GM10248 (cell line): ENCODE measurements at regions not wholly inside any gene's neighbourhood (a gene's known extent, or its start where the extent isn't known, plus 50 kb on each side); places are given as distances from the start of the nearest gene placed in this dataset.

Experiments used
- CTCF ChIA-PET: fragments of 300-600 bp; sonication (Branson Sonifier 250); formaldehyde crosslinking; extraction: SDS; loops from one replicate; lab custom pipeline; 2021; ENCODE audit warnings: antibody characterized with exemption; lab: Yijun Ruan, JAX
- POLR2A ChIA-PET: fragments of 350-650 bp; sonication (Branson Sonifier 250); formaldehyde crosslinking; extraction: SDS; loops from one replicate; lab custom pipeline; 2020; ENCODE audit warnings: antibody characterized with exemption; lab: Yijun Ruan, JAX
- DNase-seq: peaks from one replicate; pipeline ENCODE4 v3.0.0; 2012; ENCODE audit errors: extremely low spot score
- TF ChIP-seq, protein P1 (sequence below): IDR thresholded peaks from 2 replicates; pipeline ENCODE4 v1.5.1; 2012; ENCODE audit warnings: mild to moderate bottlenecking, low read depth; ENCODE audit errors: extremely low read depth, missing control alignments, control extremely low read depth

DNA sequence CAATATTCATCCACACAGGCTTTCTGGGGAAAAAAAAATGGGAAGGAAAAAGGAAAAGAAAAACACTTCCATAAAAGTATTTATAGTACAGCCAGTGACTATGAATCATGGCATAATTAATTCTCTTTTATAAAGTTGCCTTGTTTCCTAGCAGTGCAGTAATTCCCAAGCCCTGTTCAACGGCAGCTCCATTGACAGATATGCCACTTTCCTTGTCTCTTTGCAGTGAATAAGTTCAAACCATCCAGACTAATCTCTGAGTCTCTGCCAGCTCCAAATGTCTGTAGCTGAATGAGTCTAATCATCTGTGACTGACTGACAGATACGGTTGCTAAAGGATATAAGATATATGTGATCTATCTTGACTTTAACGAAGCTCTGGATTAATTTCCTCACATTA lies 52.9 kb upstream of the KCNJ16 start:
- DNase-seq = no peak
- ChIA-PET CTCF (interaction anchor here (1.7 kb wide), 1 partner anchor 8 kb away, joined by 5 read pairs; no protein-coding TSS in a partner anchor), POLR2A (no interaction called here)
- TF ChIP-seq, protein P1, sequence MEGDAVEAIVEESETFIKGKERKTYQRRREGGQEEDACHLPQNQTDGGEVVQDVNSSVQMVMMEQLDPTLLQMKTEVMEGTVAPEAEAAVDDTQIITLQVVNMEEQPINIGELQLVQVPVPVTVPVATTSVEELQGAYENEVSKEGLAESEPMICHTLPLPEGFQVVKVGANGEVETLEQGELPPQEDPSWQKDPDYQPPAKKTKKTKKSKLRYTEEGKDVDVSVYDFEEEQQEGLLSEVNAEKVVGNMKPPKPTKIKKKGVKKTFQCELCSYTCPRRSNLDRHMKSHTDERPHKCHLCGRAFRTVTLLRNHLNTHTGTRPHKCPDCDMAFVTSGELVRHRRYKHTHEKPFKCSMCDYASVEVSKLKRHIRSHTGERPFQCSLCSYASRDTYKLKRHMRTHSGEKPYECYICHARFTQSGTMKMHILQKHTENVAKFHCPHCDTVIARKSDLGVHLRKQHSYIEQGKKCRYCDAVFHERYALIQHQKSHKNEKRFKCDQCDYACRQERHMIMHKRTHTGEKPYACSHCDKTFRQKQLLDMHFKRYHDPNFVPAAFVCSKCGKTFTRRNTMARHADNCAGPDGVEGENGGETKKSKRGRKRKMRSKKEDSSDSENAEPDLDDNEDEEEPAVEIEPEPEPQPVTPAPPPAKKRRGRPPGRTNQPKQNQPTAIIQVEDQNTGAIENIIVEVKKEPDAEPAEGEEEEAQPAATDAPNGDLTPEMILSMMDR = no peak

DNA sequence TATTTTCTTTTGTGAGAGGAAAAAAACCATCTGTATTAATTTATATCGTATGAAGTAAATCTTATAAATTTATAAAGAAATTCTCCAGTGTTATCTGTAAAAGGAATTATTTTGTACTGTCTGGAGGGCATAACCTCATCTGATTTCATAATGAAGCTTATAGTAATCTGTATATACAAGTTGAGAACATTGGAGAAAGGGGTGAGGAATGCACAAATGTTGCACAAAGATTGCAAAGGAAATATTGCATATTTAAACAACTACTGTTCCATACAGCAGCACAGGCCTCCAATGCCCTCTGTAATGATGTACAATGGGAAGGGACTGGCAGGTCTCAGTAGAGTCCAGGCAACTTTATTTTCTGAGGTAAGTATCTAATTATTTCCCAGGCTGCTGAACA lies 50.8 kb upstream of the KCNJ16 start:
- POLR2A ChIA-PET = no interaction called here
- TF ChIP-seq, protein P1 = no peak
- no peak for DNase-seq
- CTCF ChIA-PET = no interaction called here
